ENCODE measurements at regions not wholly inside any gene's neighbourhood (a gene's known extent, or its start where the extent isn't known, plus 50 kb on each side); places are given as distances from the start of the nearest gene placed in this dataset.

DNA sequence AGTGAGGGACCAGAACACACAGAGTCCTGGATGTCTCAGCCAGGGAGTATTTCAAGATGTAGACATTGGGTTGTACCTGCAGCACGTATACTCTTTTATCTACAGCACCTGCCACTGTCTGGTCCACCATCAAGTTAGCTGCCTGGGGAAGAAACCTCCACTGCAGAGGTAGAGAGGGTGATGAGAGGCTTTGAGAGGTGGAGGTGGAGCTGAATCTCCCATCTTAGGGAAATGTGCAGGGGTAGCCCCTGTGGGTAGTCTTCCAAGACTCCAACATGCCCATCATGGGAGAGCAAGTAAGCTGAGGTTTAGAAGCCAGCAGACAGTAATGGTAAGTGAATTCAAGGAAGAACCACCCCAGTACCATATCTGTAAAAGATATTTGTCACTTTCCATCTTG lies 93.3 kb upstream of the CELF4 start:
- TF ChIP-seq, protein P1, sequence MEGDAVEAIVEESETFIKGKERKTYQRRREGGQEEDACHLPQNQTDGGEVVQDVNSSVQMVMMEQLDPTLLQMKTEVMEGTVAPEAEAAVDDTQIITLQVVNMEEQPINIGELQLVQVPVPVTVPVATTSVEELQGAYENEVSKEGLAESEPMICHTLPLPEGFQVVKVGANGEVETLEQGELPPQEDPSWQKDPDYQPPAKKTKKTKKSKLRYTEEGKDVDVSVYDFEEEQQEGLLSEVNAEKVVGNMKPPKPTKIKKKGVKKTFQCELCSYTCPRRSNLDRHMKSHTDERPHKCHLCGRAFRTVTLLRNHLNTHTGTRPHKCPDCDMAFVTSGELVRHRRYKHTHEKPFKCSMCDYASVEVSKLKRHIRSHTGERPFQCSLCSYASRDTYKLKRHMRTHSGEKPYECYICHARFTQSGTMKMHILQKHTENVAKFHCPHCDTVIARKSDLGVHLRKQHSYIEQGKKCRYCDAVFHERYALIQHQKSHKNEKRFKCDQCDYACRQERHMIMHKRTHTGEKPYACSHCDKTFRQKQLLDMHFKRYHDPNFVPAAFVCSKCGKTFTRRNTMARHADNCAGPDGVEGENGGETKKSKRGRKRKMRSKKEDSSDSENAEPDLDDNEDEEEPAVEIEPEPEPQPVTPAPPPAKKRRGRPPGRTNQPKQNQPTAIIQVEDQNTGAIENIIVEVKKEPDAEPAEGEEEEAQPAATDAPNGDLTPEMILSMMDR (IDR thresholded peaks at IDR 0.05; ENCODE audit: low read depth, low read length, poor library complexity, severe bottlenecking) = no peak
- no peak for TF ChIP-seq EZH2phosphoT487 (IDR thresholded peaks at IDR 0.05; ENCODE audit: borderline replicate concordance, low read length)

Data from DOHH2 (cell line).